Suprapubic skin (tissue), 4 donors: ENCODE measurements at regions not wholly inside any gene's neighbourhood (a gene's known extent, or its start where the extent isn't known, plus 50 kb on each side); places are given as distances from the start of the nearest gene placed in this dataset.

ENCODE experiments used
- DNase-seq, 2 donors: peaks; one replicate each; pipeline ENCODE4 v3.0.0-alpha.2; 2019; ENCODE audit warnings: low spot score in 2 of 2
- H3K27ac ChIP-seq: fragments of 200-600 bp; sonication (generic); one replicate; pipeline ENCODE4 v1.5.1; 2019
- H3K27me3 ChIP-seq: fragments of 200-600 bp; sonication (generic); one replicate; pipeline ENCODE4 v1.5.1; 2019
- H3K36me3 ChIP-seq: fragments of 200-600 bp; sonication (generic); one replicate; pipeline ENCODE4 v1.5.1; 2019
- H3K4me1 ChIP-seq: fragments of 200-600 bp; sonication (generic); one replicate; pipeline ENCODE4 v1.5.1; 2019
- H3K4me3 ChIP-seq: fragments of 200-600 bp; sonication (generic); one replicate; pipeline ENCODE4 v1.5.1; 2019; ENCODE audit warnings: mild to moderate bottlenecking
- H3K9me3 ChIP-seq: fragments of 200-600 bp; sonication (generic); one replicate; pipeline ENCODE4 v1.5.1; 2019
- EP300 ChIP-seq: sonication (generic); formaldehyde crosslinking; IDR thresholded peaks from one replicate; pipeline ENCODE4 v1.6.1; 2017; ENCODE audit warnings: antibody characterized with exemption
- POLR2A ChIP-seq, 2 donors: fragments of 450-650 bp; IDR thresholded peaks; one replicate each; pipeline ENCODE4 v1.6.1; 2017; ENCODE audit warnings: antibody characterized with exemption in 2 of 2, mild to moderate bottlenecking in 2 of 2, moderate library complexity in 2 of 2
- POLR2AphosphoS5 ChIP-seq, 3 donors: sonication (generic); formaldehyde crosslinking; IDR thresholded peaks; one replicate each; pipeline ENCODE4 v1.6.1; 2017; ENCODE audit warnings: antibody characterized with exemption in 3 of 3
- WGBS: methylation state at CpG from one replicate; pipeline ENCODE4 v1.1.5; 2018; 5-methylcytosine and 5-hydroxymethylcytosine counted together
- TF ChIP-seq, protein P1 (sequence below), 2 donors: fragments of 200-600 bp in 1 of 2; fragments of 450-650 bp in 1 of 2; sonication (generic) in 1 of 2; IDR thresholded peaks; one replicate each; pipeline ENCODE4 v1.5.1; 2016 to 2019; ENCODE audit warnings: antibody characterized with exemption in 2 of 2, mild to moderate bottlenecking in 1 of 2, moderate library complexity in 1 of 2

DNA sequence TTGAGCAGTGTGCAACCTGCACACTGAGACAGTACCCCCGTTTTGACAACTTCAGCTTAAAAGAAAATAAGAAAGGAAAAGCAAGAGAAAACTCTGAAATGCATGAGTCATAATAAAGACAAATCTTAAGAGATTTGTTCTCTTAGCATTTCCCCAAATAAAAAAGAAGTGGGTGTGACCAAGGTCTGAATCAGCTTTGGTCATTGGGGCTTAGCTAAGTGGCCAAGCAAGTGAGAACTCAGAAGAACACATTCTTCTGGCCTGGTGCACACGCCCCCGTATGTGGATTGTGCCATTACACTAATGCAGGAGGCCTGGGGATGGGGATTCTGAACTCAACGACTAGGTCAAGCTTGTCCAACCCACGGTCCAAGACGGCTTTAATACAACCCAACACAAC is 56.9 kb upstream of the PDZRN3 start:
- H3K27ac ChIP-seq: no peak overlapping the region
- no peaks in the 10 kb centered on the region for H3K9me3 ChIP-seq
- no peak overlapping the region for H3K4me3 ChIP-seq
- no peaks in the 10 kb centered on the region for H3K36me3 ChIP-seq
- H3K27me3 ChIP-seq: no peaks in the 10 kb centered on the region
- H3K4me1 ChIP-seq: no peaks in the 10 kb centered on the region
- TF ChIP-seq POLR2AphosphoS5 (IDR thresholded peaks at IDR 0.05) (no peak), EP300 (no peak), POLR2A (IDR thresholded peaks at IDR 0.05) (no peak)
- TF ChIP-seq, protein P1, sequence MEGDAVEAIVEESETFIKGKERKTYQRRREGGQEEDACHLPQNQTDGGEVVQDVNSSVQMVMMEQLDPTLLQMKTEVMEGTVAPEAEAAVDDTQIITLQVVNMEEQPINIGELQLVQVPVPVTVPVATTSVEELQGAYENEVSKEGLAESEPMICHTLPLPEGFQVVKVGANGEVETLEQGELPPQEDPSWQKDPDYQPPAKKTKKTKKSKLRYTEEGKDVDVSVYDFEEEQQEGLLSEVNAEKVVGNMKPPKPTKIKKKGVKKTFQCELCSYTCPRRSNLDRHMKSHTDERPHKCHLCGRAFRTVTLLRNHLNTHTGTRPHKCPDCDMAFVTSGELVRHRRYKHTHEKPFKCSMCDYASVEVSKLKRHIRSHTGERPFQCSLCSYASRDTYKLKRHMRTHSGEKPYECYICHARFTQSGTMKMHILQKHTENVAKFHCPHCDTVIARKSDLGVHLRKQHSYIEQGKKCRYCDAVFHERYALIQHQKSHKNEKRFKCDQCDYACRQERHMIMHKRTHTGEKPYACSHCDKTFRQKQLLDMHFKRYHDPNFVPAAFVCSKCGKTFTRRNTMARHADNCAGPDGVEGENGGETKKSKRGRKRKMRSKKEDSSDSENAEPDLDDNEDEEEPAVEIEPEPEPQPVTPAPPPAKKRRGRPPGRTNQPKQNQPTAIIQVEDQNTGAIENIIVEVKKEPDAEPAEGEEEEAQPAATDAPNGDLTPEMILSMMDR (IDR thresholded peaks at IDR 0.05): no peak
- DNase-seq: no peak
- 67% methylated on average over 6 of the region's 6 CpGs for WGBS

DNA sequence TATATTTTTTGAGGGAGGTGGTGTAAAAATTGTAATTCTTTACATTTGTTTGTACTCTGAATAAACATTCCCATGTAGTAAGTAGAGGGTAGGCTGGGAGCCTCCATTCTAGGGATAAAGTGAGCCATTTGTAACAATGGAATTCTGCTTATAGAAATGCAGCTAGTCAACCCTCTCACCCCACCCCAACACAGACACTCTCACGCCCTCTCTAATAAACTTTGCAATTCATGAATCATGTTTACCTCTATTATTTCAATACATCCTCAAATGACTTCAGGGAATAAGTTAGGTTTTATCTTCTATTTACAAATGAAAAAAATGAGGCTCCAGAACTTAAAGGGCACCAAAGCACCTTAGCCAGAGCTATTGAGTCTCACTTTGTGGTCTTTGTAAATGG is 56.5 kb upstream of the PDZRN3 start:
- no peak for DNase-seq
- H3K9me3 ChIP-seq: no peaks in the 10 kb centered on the region
- no peaks in the 10 kb centered on the region for H3K36me3 ChIP-seq
- no peaks in the 10 kb centered on the region for H3K4me1 ChIP-seq
- no peaks in the 10 kb centered on the region for H3K27me3 ChIP-seq
- no peak overlapping the region for H3K27ac ChIP-seq
- no peak overlapping the region for H3K4me3 ChIP-seq
- WGBS: 68% methylated on average over 1 of the region's 1 CpG
- TF ChIP-seq, protein P1 (IDR thresholded peaks at IDR 0.05): no peak
- TF ChIP-seq POLR2AphosphoS5 (IDR thresholded peaks at IDR 0.05): no peak
- no peak for TF ChIP-seq EP300
- no peak for TF ChIP-seq POLR2A (IDR thresholded peaks at IDR 0.05)

DNA sequence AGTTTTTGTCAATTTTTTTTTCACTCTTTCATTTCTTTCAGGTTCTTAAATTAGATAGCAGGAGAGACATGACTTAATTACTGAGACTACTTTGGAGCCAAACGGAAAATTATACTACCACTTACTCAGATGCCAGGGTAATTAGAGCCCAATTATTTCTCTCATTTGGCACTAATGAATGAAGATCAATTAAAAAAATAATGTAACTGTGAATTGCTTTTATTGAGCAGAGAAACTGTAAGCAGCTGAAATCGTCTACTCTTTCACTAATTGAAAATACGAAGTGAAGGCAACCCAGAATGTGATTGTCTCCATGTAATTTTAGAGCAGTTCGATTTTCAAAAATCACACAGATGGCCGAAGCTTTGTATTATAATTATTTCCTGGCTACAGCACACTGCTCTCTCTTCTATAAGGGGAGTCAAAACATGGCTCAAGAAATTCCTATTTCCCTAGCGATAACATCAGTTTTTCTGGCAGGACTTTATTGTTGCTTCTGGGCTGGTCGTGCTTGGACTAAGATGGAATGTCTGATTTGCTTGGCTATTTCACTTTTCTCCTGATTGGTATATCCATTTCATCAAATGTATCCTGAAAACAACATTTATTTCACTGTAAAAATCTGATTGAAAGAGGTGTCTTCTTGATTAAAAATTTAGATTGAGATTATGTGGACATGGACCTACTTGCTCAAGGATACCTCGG is 55.8 kb upstream of the PDZRN3 start:
- WGBS: 71% methylated on average over 8 of the region's 8 CpGs
- TF ChIP-seq POLR2AphosphoS5 (IDR thresholded peaks at IDR 0.05) (no peak), EP300 (no peak), POLR2A (IDR thresholded peaks at IDR 0.05) (no peak)
- TF ChIP-seq, protein P1 (IDR thresholded peaks at IDR 0.05): no peak
- Histone ChIP-seq H3K36me3 (no peaks in the 10 kb centered on the region), H3K4me1 (no peaks in the 10 kb centered on the region), H3K4me3 (no peak overlapping the region), H3K27ac (no peak overlapping the region), H3K27me3 (no peaks in the 10 kb centered on the region), H3K9me3 (no peaks in the 10 kb centered on the region)
- DNase-seq: no peak

DNA sequence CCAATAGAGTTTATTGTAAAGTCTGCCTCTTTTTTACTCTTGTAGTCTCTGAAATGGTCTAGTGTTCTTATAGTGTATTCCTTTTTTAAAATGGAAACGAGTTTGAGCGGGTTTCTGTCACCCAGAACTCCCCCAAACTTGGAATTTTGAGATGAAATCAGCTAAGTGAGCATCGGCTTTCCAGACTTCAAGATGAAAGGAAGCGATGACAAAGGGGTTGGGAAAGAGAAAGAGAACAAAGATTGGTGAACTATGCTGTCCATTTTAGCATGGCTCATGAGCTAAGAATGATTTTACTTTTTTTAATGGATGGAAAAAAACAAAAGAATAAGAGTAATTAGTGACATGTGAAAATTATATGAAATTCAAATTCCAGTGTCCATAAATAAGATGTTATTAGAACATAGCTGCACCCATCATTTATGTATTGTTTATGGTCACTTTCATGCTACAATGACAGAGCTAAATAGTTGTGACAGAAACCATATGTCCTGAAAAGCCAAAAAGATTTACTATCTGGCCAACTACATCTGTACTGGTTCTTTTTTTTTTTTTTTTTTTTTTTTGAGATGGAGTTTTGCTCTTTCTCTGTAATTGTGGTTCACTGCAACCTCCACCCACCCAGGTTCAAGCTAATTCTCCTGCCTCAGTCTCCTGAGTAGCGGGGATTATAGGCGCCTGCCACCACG is 52.7 kb upstream of the PDZRN3 start:
- H3K4me1 ChIP-seq: no peaks in the 10 kb centered on the region
- TF ChIP-seq, protein P1 (IDR thresholded peaks at IDR 0.05): no peak
- TF ChIP-seq POLR2AphosphoS5 (IDR thresholded peaks at IDR 0.05) (no peak), EP300 (no peak), POLR2A (IDR thresholded peaks at IDR 0.05) (no peak)

More for the DNA sequence above, 52.7 kb upstream of the PDZRN3 start:
- DNase-seq: no peak
- Histone ChIP-seq H3K27ac (no peak overlapping the region), H3K27me3 (no peaks in the 10 kb centered on the region), H3K4me3 (no peak overlapping the region), H3K9me3 (no peaks in the 10 kb centered on the region), H3K36me3 (no peaks in the 10 kb centered on the region)
- 88% methylated on average over 7 of the region's 7 CpGs for WGBS
